Lower lobe of right lung (tissue), 2 donors: ENCODE measurements at regions not wholly inside any gene's neighbourhood (a gene's known extent, or its start where the extent isn't known, plus 50 kb on each side); places are given as distances from the start of the nearest gene placed in this dataset.

ENCODE experiments used
- ATAC-seq, 2 donors: fragments of 200-7000 bp; cut with Tn5 transposase; one replicate each; pipeline ENCODE4 v1.9.1; 2020 to 2022; ENCODE audit warnings: mild to moderate bottlenecking in 2 of 2, moderate library complexity in 2 of 2
- DNase-seq: peaks from one replicate; pipeline ENCODE4 v3.0.0-alpha.2; 2020
- H3K27ac ChIP-seq: fragments of 200-600 bp; one replicate; pipeline ENCODE4 v1.8.0; 2022
- H3K27me3 ChIP-seq: fragments of 200-600 bp; one replicate; pipeline ENCODE4 v1.8.0; 2022; ENCODE audit warnings: low read depth
- H3K36me3 ChIP-seq: fragments of 200-600 bp; one replicate; pipeline ENCODE4 v1.8.0; 2022; ENCODE audit warnings: mild to moderate bottlenecking
- H3K4me1 ChIP-seq: fragments of 200-600 bp; one replicate; pipeline ENCODE4 v1.8.0; 2022
- H3K4me3 ChIP-seq: fragments of 200-600 bp; one replicate; pipeline ENCODE4 v1.8.0; 2022; ENCODE audit warnings: mild to moderate bottlenecking
- H3K9me3 ChIP-seq: fragments of 200-600 bp; one replicate; pipeline ENCODE4 v1.8.0; 2022
- intact Hi-C: fragments of 100-400 bp; cut with DNase I; formaldehyde crosslinking; loops from one replicate; pipeline ENCODE4 v1.11.0; 2022
- TF ChIP-seq, protein P1 (sequence below): fragments of 200-600 bp; IDR thresholded peaks from one replicate; pipeline ENCODE4 v1.8.0; 2022; ENCODE audit warnings: antibody characterized with exemption, mild to moderate bottlenecking
- donor health status: DM: no; HTN: yes; CAD: no; lungs with severe emphysema.

DNA sequence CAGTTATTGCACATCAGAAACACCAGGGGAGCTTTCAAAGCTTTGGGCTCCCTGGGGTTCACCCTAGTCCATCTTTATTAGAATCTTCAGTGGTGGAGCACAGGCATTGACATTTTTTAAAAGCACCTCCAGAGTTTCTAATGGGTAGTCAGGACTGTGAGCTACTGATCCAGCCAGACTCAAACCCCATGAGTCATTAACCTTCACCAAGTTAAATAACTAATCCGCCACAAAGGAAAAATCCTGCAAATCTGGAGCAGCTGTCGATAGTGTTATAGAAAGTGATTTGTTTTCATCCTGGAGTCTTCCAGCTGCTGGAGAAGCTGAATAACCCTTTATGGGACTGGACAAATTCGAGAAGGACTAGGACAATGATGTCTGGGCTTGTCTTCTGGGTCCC is 93.2 kb upstream of the PIRT start:
- TF ChIP-seq, protein P1, sequence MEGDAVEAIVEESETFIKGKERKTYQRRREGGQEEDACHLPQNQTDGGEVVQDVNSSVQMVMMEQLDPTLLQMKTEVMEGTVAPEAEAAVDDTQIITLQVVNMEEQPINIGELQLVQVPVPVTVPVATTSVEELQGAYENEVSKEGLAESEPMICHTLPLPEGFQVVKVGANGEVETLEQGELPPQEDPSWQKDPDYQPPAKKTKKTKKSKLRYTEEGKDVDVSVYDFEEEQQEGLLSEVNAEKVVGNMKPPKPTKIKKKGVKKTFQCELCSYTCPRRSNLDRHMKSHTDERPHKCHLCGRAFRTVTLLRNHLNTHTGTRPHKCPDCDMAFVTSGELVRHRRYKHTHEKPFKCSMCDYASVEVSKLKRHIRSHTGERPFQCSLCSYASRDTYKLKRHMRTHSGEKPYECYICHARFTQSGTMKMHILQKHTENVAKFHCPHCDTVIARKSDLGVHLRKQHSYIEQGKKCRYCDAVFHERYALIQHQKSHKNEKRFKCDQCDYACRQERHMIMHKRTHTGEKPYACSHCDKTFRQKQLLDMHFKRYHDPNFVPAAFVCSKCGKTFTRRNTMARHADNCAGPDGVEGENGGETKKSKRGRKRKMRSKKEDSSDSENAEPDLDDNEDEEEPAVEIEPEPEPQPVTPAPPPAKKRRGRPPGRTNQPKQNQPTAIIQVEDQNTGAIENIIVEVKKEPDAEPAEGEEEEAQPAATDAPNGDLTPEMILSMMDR = no peak
- intact Hi-C loops = no loop called here
- ATAC-seq = no peak

DNA sequence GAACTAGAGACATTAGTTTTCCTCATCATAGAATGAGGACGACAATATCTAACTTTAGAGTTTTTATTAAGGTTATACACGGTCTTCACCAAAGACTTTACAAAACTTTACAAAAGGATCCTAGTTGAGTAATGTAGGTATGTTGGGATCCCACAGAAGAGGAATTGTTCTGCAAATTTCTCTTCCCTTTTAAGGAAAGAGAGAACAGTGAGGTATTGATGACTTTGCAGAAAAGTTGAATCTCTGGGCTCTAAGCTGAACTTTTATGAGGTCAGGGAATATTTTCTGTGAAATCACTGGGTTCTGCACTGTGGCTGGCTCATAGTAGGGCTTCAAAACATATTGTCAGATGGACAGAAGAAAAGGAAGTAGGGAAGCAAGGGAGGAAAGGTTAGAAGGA is 89.8 kb upstream of the PIRT start:
- no peak for DNase-seq
- TF ChIP-seq, protein P1 = no peak
- no peaks in the 10 kb centered on the region for H3K27me3 ChIP-seq

More for the DNA sequence above, 93.2 kb upstream of the PIRT start:
- no peak overlapping the region for H3K27ac ChIP-seq
- no peak overlapping the region for H3K4me3 ChIP-seq
- no peaks in the 10 kb centered on the region for H3K27me3 ChIP-seq
- no peaks in the 10 kb centered on the region for H3K9me3 ChIP-seq
- no peaks in the 10 kb centered on the region for H3K4me1 ChIP-seq
- no peaks in the 10 kb centered on the region for H3K36me3 ChIP-seq
- DNase-seq = no peak

DNA sequence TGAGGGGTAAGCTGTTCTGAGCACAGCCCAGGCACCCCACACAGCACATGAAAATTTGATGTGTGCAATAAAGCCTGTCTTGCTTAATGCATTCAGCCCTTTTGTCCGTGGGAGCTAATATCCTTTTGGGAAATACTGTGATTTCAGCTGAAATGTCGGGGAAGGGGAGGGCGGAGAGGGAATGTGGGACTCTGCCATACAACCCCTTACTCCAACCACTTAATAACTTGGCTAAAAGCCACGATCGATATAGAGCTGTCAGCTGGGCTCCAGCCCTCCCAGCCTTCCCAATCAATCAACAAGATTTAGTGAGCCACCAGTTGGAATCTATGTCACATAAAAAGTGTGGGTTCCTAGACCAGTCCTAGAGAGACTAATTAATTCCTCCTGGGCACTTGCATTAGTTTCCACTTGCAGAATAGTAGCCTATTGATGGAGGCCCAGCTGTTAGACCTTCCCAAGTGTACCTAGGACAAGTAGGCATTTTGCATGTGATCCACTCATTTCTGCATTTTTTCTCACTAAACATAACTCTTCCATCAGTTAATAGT is 82.7 kb upstream of the PIRT start:
- no peak for ATAC-seq
- no peaks in the 10 kb centered on the region for H3K4me1 ChIP-seq
- H3K9me3 ChIP-seq = no peaks in the 10 kb centered on the region
- intact Hi-C loops = no loop called here
- H3K4me3 ChIP-seq = no peak overlapping the region
- no peaks in the 10 kb centered on the region for H3K27me3 ChIP-seq
- no peak overlapping the region for H3K27ac ChIP-seq
- DNase-seq = no peak
- TF ChIP-seq, protein P1 = no peak
- no peaks in the 10 kb centered on the region for H3K36me3 ChIP-seq

More for the DNA sequence above, 89.8 kb upstream of the PIRT start:
- intact Hi-C loops = no loop called here
- H3K4me1 ChIP-seq = no peaks in the 10 kb centered on the region
- no peaks in the 10 kb centered on the region for H3K9me3 ChIP-seq
- no peaks in the 10 kb centered on the region for H3K36me3 ChIP-seq
- no peak for ATAC-seq
- no peak overlapping the region for H3K27ac ChIP-seq
- H3K4me3 ChIP-seq = no peak overlapping the region

DNA sequence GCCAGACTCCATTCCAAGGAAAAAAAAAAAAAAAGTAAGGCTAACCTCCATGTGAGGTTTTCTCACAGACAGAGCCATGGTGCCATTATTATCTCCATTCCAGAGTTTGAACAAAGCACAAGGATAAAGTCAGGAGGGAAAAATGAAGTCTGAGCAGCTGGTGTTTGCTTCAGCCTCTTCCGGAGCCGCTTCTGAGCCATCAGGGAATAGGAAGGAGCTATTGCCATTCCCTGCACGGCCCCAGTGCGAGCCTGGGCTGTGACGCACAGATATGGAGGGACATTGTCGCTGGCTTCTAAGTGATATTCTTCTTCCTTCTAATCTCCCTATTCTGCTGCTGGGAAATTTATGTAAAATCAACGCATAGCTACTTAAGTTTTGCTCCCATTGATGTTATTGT is 69.5 kb upstream of the PIRT start:
- Histone ChIP-seq H3K27me3 (no peaks in the 10 kb centered on the region), H3K4me3 (no peak overlapping the region), H3K9me3 (peaks cover 3% of the 10 kb centered on the region), H3K27ac (no peak overlapping the region), H3K4me1 (no peaks in the 10 kb centered on the region), H3K36me3 (no peaks in the 10 kb centered on the region)
- TF ChIP-seq, protein P1 = no peak
- ATAC-seq (no peak), DNase-seq (no peak)
- intact Hi-C loops = no loop called here

DNA sequence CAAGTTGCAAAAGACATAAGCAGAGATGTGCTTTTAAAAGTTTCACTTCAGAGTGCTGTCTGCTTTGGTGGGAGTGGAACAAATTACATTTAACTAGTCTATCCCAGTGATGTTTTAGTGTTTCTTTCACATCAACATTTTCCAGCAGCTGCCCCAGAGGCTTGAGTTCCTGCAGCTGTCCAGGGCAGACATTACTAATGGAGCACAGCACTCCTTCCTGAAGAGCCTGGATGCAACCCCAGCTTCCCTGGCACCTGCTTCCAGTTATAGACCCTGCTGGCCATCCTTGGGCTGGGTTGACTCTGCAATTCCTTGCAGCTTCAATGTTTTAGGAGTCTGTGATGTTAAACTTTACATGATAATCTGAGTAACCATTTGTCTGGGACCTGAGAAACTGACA is 61.4 kb upstream of the PIRT start:
- intact Hi-C loops = no loop called here
- Histone ChIP-seq H3K27me3 (no peaks in the 10 kb centered on the region), H3K4me1 (no peaks in the 10 kb centered on the region), H3K36me3 (no peaks in the 10 kb centered on the region), H3K9me3 (no peaks in the 10 kb centered on the region), H3K4me3 (no peak overlapping the region), H3K27ac (no peak overlapping the region)
- TF ChIP-seq, protein P1 = no peak
- ATAC-seq (no peak), DNase-seq (no peak)

DNA sequence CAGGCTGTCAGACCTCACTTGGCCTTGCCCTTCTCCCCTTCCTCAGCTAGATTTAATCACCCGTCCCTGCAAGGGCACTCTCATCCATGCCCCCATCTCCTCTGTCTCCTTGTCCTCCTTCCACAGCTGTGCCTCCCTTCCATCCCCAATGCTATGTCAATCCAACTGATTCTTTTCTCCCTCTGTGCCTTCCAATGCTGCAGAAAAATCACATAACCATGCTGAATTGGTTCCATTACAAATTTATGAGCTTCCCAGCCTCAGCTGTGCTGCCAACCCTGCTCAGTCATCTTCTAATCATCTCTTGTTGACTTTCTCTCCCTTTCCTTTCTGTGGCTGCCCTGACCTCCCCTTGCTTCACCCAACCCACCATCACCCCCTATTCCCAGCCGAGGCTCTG is 56.3 kb upstream of the PIRT start:
- no peaks in the 10 kb centered on the region for H3K9me3 ChIP-seq
- no peaks in the 10 kb centered on the region for H3K27me3 ChIP-seq
- H3K36me3 ChIP-seq = no peaks in the 10 kb centered on the region
- ATAC-seq = no peak
- intact Hi-C loops = no loop called here
- no peak overlapping the region for H3K27ac ChIP-seq
- DNase-seq = no peak
- H3K4me3 ChIP-seq = no peak overlapping the region
- TF ChIP-seq, protein P1 = no peak
- no peaks in the 10 kb centered on the region for H3K4me1 ChIP-seq
